GM18505 (cell line): ENCODE measurements at regions not wholly inside any gene's neighbourhood (a gene's known extent, or its start where the extent isn't known, plus 50 kb on each side); places are given as distances from the start of the nearest gene placed in this dataset.

ENCODE experiments used
- ATAC-seq: cut with Tn5 transposase; IDR thresholded peaks from one replicate; pipeline ENCODE4 v1.9.1; 2021; ENCODE audit not compliant: unreplicated experiment
- POLR2A ChIP-seq: IDR thresholded peaks from 4 replicates; pipeline ENCODE4 v1.6.1; 2011; ENCODE audit warnings: borderline replicate concordance; ENCODE audit not compliant: insufficient read depth, insufficient read length; ENCODE audit errors: extremely low read depth

DNA sequence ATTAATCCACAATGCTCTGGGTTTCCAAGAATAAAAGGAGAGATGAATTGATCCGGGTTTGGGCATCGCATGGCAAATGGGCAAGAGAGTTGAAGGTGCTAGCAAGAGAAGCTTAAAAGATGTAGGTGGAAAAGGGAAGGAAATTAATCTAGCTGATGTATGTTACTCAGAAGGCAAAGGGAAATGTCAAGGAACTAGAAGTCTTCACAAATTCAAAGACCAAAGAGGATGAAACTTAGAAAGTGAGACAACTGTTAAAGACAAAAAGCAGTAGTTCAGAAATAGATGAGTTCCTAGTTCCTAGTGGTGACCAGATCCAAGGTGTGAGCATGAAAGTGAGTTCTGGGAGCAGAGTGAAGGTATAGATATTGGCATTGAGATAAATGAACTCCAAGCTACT is 228.3 kb downstream of the SEC23A start:
- ATAC-seq = no peak
- no peak for TF ChIP-seq POLR2A

DNA sequence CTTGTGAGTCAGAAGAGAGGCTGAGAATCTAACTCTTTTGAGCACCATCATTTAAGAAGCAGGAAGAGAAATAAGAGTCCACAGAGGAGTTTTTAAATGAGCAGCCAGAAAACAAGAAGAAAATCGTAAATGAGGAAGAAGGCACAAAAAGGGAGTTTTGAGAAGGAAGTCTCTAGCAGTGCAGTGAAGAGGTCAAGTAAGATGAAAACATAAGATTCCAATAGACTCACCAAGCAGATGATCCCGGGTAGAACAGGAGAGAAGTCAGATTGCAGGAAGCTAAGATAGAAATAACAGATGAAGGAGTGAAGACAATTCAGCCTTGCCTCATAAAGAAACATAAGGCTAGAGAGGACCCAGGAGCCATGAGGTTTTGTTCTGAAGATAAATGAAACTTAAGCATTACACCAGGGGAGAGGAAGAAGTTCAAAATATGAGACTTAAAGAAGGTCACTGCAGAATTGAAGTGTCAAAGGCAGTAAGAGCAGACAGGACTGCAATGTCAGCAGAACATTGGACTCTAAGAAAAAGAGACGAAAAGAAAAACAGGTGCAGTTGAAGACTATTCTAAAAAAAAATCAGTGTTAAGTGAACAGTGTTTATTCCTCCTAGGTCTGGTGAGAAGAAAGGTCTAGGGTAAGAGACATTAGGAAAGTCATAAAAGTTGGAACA is 229.0 kb downstream of the SEC23A start:
- no peak for TF ChIP-seq POLR2A
- no peak for ATAC-seq

DNA sequence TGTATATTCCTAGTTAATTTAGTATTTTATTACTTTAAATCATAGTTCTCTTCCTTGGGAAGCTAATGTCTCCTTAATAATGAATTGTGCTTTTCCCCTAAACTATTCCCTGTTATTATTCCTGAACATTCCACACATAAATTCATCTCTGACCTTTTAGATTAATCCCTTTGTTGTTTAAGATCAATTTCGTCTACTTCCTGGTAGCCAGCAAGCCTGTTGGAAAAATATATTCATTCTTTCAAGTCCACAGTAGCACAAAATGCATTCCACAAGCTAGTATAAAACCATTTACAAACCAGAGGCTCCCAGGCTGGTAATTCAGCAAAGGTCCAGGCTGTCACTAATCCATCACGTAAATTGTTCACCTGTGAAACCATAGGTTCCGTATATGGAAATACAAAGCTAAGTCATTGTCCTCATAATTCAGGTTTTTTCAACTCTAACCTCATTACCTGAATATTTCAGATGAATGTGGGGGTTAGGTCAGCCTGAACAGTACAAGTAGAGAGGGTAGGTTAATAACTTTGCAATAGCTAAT is 232.7 kb downstream of the SEC23A start:
- ATAC-seq = no peak
- TF ChIP-seq POLR2A = no peak

DNA sequence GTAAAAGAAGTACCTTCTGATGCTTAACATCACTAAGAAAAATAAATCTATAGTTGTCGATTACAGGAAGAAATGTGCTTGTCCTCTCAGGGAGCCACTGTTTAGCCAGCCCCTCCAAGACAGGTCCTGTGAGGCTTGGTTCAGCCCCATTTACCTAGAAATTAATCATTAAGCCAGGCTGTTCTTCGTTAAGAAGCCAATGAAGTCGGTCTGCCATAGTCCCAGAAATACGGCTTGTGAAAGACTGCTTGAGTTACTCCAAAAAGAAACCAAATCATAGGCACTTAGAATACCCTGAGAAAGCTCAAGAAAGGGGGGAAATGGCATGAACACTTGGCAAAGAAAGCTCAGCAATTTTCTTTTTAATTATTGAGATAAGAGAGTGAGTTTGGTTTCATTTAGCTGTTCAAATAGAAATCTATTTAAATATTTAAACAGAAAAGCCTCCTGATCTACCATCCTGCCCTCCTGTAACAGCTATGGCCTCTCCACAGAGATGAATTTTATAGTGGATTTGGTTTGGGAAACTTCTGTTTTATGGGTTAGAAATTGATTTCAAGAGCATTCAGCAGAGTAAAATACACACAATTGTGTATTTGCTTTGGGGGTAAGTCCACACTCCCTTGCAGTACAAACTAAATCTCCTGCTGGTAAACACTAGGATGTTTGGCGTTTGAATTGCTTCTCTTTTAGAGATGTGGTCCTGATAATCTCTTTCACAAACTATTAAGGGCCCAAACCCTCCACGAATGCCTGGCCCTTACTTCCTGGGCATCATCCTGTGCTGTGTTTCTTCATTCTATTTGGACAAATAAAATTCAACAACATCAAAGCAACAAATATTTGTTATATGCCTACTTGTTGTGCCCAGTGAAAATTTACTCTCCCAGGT is 234.4 kb downstream of the SEC23A start:
- ATAC-seq = no peak
- TF ChIP-seq POLR2A = no peak

DNA sequence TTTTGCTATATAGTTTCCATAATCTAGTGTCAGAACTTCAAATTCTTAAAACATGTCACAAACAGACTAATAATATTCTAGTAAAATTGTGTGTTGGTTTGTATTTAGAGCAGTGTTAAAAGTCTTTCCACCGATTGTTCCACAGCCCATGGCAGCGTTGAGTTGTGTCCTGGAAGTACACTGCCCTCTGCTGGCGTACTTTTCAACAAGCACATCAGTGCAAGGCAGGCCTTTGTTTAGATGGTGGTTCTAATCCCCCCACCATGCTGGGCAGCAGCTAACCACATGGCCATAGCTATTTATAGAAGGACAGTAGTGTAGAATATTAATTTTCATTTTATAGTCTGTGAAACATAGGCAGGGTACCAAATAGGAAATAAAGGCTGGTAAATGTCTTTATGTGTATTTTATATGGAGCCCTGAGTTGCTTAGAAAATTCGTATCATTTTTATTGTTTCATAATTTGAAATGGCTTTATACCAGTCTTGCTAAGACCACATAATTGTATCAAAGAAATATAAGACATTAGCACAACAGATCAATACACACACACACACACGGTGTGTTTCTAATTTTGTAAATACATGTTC is 235.4 kb downstream of the SEC23A start:
- peak; percentile 90 for ATAC-seq

DNA sequence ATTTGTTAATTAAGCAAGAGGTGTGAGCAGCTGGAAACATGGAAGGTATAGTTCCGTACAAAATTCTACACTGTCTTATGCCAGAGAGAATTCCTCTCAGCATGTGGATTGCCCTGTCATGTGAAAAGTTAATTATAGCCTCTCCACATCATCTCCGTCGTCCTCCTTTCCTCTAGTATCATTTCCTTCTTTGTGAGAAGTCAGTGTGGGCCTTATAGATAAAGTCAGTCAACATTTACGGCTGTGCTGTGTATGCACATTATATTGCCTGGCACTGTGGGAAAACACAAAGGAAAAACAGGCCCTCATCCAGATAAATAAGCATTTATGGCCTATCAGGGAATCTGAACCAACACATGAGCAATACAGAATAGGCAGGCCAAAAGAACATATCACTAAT is 236.6 kb downstream of the SEC23A start:
- ATAC-seq = no peak
- no peak for TF ChIP-seq POLR2A

More for the DNA sequence above, 235.4 kb downstream of the SEC23A start:
- no peak for TF ChIP-seq POLR2A

DNA sequence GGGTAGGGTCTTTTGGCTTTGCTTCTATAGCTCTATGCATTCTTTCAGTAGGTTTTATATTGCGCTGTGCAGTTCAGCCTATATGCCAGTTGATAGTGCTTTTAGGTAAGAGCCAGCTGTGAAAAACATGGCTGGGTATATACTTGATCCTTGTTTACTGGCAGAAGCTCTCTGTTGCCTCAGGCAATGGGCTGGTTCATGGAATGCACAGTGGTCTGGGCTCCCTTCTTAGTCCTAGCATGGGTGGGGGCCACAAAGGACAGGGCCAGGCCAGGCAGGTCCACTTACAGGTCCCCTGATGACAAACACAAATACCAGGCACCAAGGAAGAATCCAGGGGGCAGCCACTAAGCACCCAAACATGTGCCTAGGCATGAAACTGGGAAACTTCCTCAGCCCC is 240.7 kb downstream of the SEC23A start:
- TF ChIP-seq POLR2A = no peak
- no peak for ATAC-seq

DNA sequence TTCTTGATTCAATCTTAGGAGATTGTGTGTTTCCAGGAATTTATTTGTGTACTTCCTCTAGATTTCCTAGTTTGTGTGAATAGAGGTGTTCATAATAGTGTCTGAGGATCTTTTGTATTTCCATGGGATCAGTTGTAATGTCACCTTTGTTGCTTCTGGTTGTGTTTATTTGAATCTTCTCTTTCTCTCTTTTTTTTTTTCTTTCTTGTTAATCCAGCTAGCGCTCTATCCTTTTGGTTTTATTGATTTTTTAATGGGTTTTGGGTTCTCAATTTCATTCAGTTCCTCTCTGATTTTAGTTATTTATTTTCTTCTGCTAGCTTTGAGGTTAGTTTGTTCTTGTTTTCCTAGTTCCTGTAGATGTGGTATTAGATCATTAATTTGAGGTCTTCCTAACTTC is 242.5 kb downstream of the SEC23A start:
- TF ChIP-seq POLR2A = no peak

DNA sequence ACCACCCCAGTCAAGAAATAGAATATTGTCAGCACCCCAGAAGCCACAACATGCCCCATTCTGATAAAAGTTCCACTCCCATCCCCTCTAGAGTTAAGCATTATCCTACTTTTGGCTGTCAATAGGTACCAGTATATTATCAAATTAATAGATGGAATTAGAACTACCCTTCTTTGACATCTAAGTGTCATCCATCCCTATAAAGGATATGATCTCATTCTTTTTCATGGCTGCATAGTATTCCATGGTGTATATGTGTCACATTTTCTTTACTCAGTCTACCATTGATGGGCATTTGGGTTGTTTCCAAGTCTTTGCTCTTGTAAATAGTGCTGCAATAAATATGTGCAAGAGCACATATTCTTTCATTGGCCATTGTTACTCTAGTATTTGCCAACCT is 246.2 kb downstream of the SEC23A start:
- no peak for TF ChIP-seq POLR2A
- no peak for ATAC-seq

More for the DNA sequence above, 242.5 kb downstream of the SEC23A start:
- no peak for ATAC-seq

DNA sequence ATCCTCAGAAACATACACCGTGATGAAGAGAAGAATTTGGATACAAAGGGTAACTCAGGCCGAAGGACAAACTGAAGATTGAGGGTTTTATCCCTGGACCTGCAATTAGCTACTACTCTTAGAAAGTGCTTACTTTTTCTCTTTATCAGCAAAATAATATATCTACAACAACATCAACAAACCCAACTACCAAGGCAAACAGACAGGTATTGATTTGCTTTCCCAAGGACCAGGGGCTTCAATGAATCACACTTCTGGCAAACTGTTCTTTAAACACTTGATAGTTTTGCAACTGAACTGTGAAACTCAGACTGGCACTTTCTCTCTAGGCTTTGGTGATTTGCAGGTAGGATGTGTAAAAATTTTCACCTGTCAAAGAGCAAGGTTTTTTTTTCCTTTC is 247.5 kb downstream of the SEC23A start:
- no peak for ATAC-seq
- no peak for TF ChIP-seq POLR2A

DNA sequence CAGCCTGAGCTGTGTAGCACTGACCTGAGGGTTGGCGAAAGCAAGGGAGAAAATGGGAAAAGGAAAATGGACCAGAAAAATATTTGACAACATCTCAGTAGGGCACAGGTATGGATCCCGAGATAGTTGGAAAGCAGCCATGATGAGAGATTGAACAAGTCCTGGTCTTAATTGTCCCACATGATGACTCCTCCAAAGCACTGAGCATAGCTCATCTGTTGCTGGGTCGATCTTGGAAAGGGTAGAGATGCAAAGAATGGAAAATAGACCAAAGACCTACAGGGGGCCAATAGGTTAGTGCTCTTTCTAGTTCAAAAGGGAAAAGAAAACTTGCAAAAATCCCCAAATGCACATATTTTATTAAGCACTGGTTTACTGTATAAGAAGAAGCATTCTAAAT is 251.9 kb downstream of the SEC23A start:
- ATAC-seq = no peak
- no peak for TF ChIP-seq POLR2A

DNA sequence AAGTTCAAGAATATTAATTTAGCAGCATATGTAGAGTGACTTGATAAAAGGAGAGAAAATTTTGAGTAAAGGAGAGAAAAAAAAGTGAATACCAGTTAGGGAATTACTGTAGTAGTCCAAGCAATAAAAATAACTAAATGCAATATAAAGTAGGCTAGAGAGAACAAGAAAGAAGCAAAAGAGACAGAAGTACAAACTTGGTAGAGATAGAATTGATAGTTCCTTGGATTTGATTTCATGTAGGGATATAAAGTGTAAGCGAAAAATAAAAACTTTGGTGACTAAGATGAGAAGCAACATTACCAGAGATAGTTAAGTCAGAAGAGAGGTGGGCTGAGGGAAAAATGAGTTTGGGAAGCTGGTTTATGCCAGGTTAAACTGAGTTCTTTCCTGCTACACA is 252.4 kb downstream of the SEC23A start:
- no peak for ATAC-seq
- TF ChIP-seq POLR2A = no peak

DNA sequence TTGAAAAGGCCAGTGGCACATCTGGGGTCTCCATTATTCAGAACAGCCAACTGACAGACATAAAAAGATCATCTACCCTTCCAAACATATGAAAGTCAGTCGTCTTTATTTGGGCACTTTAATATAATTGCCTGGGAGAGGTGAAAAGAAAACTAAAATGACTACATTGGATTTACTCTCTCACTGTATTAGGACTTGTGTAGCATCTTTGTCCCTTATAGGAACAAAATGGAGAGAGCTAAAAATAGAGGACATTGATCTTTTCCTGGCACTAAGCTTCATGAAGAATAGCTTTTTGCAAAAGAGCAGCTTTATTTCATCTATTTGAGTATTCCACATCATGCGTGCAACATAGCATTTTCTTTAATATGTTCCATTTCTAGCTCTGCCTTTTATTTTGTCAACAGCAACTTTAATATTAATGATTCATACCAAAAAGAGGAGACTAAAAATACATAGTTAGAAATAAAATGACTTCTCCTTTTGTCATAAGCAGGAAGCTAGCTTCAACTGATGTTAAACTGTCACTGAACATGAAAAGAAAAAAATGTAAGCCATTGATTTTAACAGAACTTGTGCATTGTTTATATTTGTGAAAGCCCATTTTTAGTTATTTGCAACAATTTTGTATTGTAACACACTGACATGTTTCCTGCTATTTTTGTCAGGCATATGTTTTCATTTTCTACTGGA is 254.6 kb downstream of the SEC23A start:
- no peak for ATAC-seq
- TF ChIP-seq POLR2A = no peak

DNA sequence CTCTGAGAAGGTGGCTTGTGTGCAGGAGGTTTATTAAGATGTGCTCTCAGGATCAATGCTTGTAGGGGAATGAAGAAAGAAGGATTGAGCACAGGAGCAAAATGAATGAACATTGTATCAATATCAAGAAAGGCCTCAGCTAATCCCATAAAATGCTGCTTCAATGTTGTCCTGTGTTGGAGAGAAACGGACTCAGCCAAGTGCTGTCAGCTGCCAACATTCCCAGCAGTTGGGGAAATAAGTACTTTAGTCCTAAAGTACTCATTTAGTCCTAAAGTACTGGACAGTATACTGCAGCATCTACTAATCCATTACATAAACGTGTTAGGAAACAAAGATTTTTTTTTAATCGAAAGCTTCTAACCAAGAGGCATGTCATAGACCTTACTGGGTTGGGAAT is 255.9 kb downstream of the SEC23A start:
- no peak for TF ChIP-seq POLR2A
- no peak for ATAC-seq
